Activated effector memory CD4-positive, alpha-beta T cell treated with anti-CD3 and anti-CD28 coated beads, Interleukin-2, amount 50 U/mL, for 16 hours (primary cell): ENCODE measurements at regions not wholly inside any gene's neighbourhood (a gene's known extent, or its start where the extent isn't known, plus 50 kb on each side); places are given as distances from the start of the nearest gene placed in this dataset.
A peak's percentile ranks its signal among the peaks of the same experiment; 100 is the strongest.

Experiments
- DNase-seq: peaks from one replicate; pipeline ENCODE4 v3.0.0-alpha.2; 2020

- DNase-seq = peak; percentile 46
These were observed 120.2 kb upstream of the FSTL4 start for GRCh38 chr5:133732536-133732935.

- no peak for DNase-seq
These were observed 119.6 kb upstream of the FSTL4 start for GRCh38 chr5:133731951-133732350.

GRCh38 chr5:133730866-133731265, 118.5 kb upstream of the FSTL4 start:
- DNase-seq = no peak

- no peak for DNase-seq
These were observed 118.0 kb upstream of the FSTL4 start for GRCh38 chr5:133730346-133730745.

- peak; percentile 43 for DNase-seq
These were observed 117.5 kb upstream of the FSTL4 start for GRCh38 chr5:133729800-133730199.

GRCh38 chr5:133728475-133728874, 116.1 kb upstream of the FSTL4 start:
- DNase-seq = no peak

- no peak for DNase-seq
These were observed 115.3 kb upstream of the FSTL4 start for GRCh38 chr5:133727636-133728035.

- DNase-seq = no peak
These were observed 111.5 kb upstream of the FSTL4 start for GRCh38 chr5:133723651-133724366.

GRCh38 chr5:133723126-133723525, 110.8 kb upstream of the FSTL4 start:
- no peak for DNase-seq

- no peak for DNase-seq
These were observed 109.0 kb upstream of the FSTL4 start for GRCh38 chr5:133721365-133721764.

- DNase-seq = no peak
These were observed 106.1 kb upstream of the FSTL4 start for GRCh38 chr5:133718457-133718856.

- no peak for DNase-seq
These were observed 104.3 kb upstream of the FSTL4 start for GRCh38 chr5:133716532-133717183.

GRCh38 chr5:133715616-133716015, 103.3 kb upstream of the FSTL4 start:
- no peak for DNase-seq

- DNase-seq = no peak
These were observed 102.9 kb upstream of the FSTL4 start for GRCh38 chr5:133715216-133715615.

- no peak for DNase-seq
These were observed 102.0 kb upstream of the FSTL4 start for GRCh38 chr5:133714161-133714915.

- no peak for DNase-seq
These were observed 101.4 kb upstream of the FSTL4 start for GRCh38 chr5:133713751-133714150.

- no peak for DNase-seq
These were observed 100.9 kb upstream of the FSTL4 start for GRCh38 chr5:133713209-133713608.

GRCh38 chr5:133712562-133712961, 100.2 kb upstream of the FSTL4 start:
- DNase-seq = no peak

GRCh38 chr5:133709209-133709725, 96.9 kb upstream of the FSTL4 start:
- DNase-seq = no peak

- DNase-seq = no peak
These were observed 96.0 kb upstream of the FSTL4 start for GRCh38 chr5:133708331-133708850.

GRCh38 chr5:133707629-133708028, 95.3 kb upstream of the FSTL4 start:
- DNase-seq = no peak

GRCh38 chr5:133706506-133707430, 94.4 kb upstream of the FSTL4 start:
- no peak for DNase-seq
